ENCODE measurements at regions not wholly inside any gene's neighbourhood (a gene's known extent, or its start where the extent isn't known, plus 50 kb on each side); places are given as distances from the start of the nearest gene placed in this dataset.

GRCh38 chr4:38503689-38504395, 160.2 kb upstream of the KLF3 start:
- no peaks in the 10 kb centered on the region for H3K4me1 ChIP-seq (ENCODE audit: low read depth)
- H3K36me3 ChIP-seq: no peaks in the 10 kb centered on the region
- no peaks in the 10 kb centered on the region for H3K27me3 ChIP-seq
- H3K9me3 ChIP-seq (ENCODE audit: low read depth): no peaks in the 10 kb centered on the region
- no peak overlapping the region for H3K4me3 ChIP-seq
- no peak for DNase-seq (ENCODE audit: low read depth in 1 of 2, low spot score in 1 of 2)
- no peak for TF ChIP-seq CTCF (IDR thresholded peaks at IDR 0.05; ENCODE audit: low read depth, low read length)
- no peak overlapping the region for H3K27ac ChIP-seq

GRCh38 chr4:38504396-38504715, 159.6 kb upstream of the KLF3 start:
- Histone ChIP-seq H3K4me3 (no peak overlapping the region), H3K36me3 (no peaks in the 10 kb centered on the region), H3K9me3 (ENCODE audit: low read depth) (no peaks in the 10 kb centered on the region), H3K4me1 (ENCODE audit: low read depth) (no peaks in the 10 kb centered on the region), H3K27ac (no peak overlapping the region), H3K27me3 (no peaks in the 10 kb centered on the region)
- no peak for DNase-seq (ENCODE audit: low read depth in 1 of 2, low spot score in 1 of 2)
- no peak for TF ChIP-seq CTCF (IDR thresholded peaks at IDR 0.05; ENCODE audit: low read depth, low read length)

- DNase-seq (ENCODE audit: low read depth in 1 of 2, low spot score in 1 of 2): no peak
- H3K4me1 ChIP-seq (ENCODE audit: low read depth): no peaks in the 10 kb centered on the region
- TF ChIP-seq CTCF (IDR thresholded peaks at IDR 0.05; ENCODE audit: low read depth, low read length): no peak
- no peaks in the 10 kb centered on the region for H3K27me3 ChIP-seq
- H3K36me3 ChIP-seq: no peaks in the 10 kb centered on the region
- H3K9me3 ChIP-seq (ENCODE audit: low read depth): no peaks in the 10 kb centered on the region
- H3K4me3 ChIP-seq: no peak overlapping the region
- H3K27ac ChIP-seq: no peak overlapping the region
Measured at GRCh38 chr4:38509551-38509950, 154.4 kb upstream of the KLF3 start.

- no peak for TF ChIP-seq CTCF (IDR thresholded peaks at IDR 0.05; ENCODE audit: low read depth, low read length)
- H3K27ac ChIP-seq: no peak overlapping the region
- no peaks in the 10 kb centered on the region for H3K9me3 ChIP-seq (ENCODE audit: low read depth)
- H3K4me1 ChIP-seq (ENCODE audit: low read depth): no peaks in the 10 kb centered on the region
- no peak for DNase-seq (ENCODE audit: low read depth in 1 of 2, low spot score in 1 of 2)
- no peaks in the 10 kb centered on the region for H3K36me3 ChIP-seq
- H3K27me3 ChIP-seq: no peaks in the 10 kb centered on the region
- H3K4me3 ChIP-seq: no peak overlapping the region
Measured at GRCh38 chr4:38510201-38510600, 153.8 kb upstream of the KLF3 start.

GRCh38 chr4:38511702-38512101, 152.3 kb upstream of the KLF3 start:
- no peak overlapping the region for H3K4me3 ChIP-seq
- TF ChIP-seq CTCF (IDR thresholded peaks at IDR 0.05; ENCODE audit: low read depth, low read length): no peak
- no peaks in the 10 kb centered on the region for H3K4me1 ChIP-seq (ENCODE audit: low read depth)
- no peak overlapping the region for H3K27ac ChIP-seq
- H3K36me3 ChIP-seq: no peaks in the 10 kb centered on the region
- no peaks in the 10 kb centered on the region for H3K27me3 ChIP-seq
- no peaks in the 10 kb centered on the region for H3K9me3 ChIP-seq (ENCODE audit: low read depth)
- DNase-seq (ENCODE audit: low read depth in 1 of 2, low spot score in 1 of 2): no peak

GRCh38 chr4:38512840-38513239, 151.2 kb upstream of the KLF3 start:
- Histone ChIP-seq H3K4me3 (no peak overlapping the region), H3K9me3 (ENCODE audit: low read depth) (no peaks in the 10 kb centered on the region), H3K27ac (no peak overlapping the region), H3K36me3 (no peaks in the 10 kb centered on the region), H3K4me1 (ENCODE audit: low read depth) (no peaks in the 10 kb centered on the region), H3K27me3 (no peaks in the 10 kb centered on the region)
- no peak for DNase-seq (ENCODE audit: low read depth in 1 of 2, low spot score in 1 of 2)
- no peak for TF ChIP-seq CTCF (IDR thresholded peaks at IDR 0.05; ENCODE audit: low read depth, low read length)
